GM12864 (cell line): ENCODE measurements at regions not wholly inside any gene's neighbourhood (a gene's known extent, or its start where the extent isn't known, plus 50 kb on each side); places are given as distances from the start of the nearest gene placed in this dataset.
"Not testable (repeated sequence)": the region's sequence is repeated elsewhere in the genome, so short reads cannot be mapped to it uniquely, and the experiment has no call there.

ENCODE experiments used
- DNase-seq: peaks from one replicate; pipeline ENCODE4 v3.0.0-alpha.2; 2011; ENCODE audit warnings: low read depth
- H3K4me3 ChIP-seq: 2 replicates; pipeline ENCODE4 v1.5.1; 2011; ENCODE audit warnings: mild to moderate bottlenecking, low read depth, low read length, control low read depth
- CTCF ChIP-seq: IDR thresholded peaks from 2 replicates; pipeline ENCODE4 v1.5.1; 2011; ENCODE audit warnings: low read depth, mild to moderate bottlenecking, moderate library complexity, low read length, control low read depth, inconsistent platforms; ENCODE audit errors: missing control alignments

- H3K4me3 ChIP-seq: no peak overlapping the region
- DNase-seq: no peak
- no peak for TF ChIP-seq CTCF
Measured at GRCh38 chr14:106327234-106327633, 800.9 kb downstream of the TMEM121 start.

GRCh38 chr14:106327702-106328353 lies 801.4 kb downstream of the TMEM121 start:
- DNase-seq, H3K4me3 ChIP-seq: not testable (repeated sequence)

GRCh38 chr14:106329243-106329642 lies 802.9 kb downstream of the TMEM121 start:
- H3K4me3 ChIP-seq, DNase-seq: not testable (repeated sequence)

GRCh38 chr14:106329987-106330774 lies 803.8 kb downstream of the TMEM121 start:
- DNase-seq, H3K4me3 ChIP-seq: not testable (repeated sequence)

GRCh38 chr14:106334428-106335109 lies 808.2 kb downstream of the TMEM121 start:
- not testable (repeated sequence) for DNase-seq, H3K4me3 ChIP-seq
- peak; percentile 22 for TF ChIP-seq CTCF

- not testable (repeated sequence) for DNase-seq, H3K4me3 ChIP-seq
Measured at GRCh38 chr14:106335110-106335429, 808.7 kb downstream of the TMEM121 start.

- not testable (repeated sequence) for H3K4me3 ChIP-seq, DNase-seq
Measured at GRCh38 chr14:106338775-106339174, 812.4 kb downstream of the TMEM121 start.

- DNase-seq, H3K4me3 ChIP-seq: not testable (repeated sequence)
Measured at GRCh38 chr14:106340658-106341057, 814.3 kb downstream of the TMEM121 start.

GRCh38 chr14:106341161-106341560 lies 814.8 kb downstream of the TMEM121 start:
- not testable (repeated sequence) for DNase-seq, H3K4me3 ChIP-seq

- DNase-seq: no peak
- TF ChIP-seq CTCF: no peak
- no peak overlapping the region for H3K4me3 ChIP-seq
Measured at GRCh38 chr14:106343626-106344025, 817.2 kb downstream of the TMEM121 start.

- not testable (repeated sequence) for DNase-seq, H3K4me3 ChIP-seq
Measured at GRCh38 chr14:106344065-106344614, 817.8 kb downstream of the TMEM121 start.

GRCh38 chr14:106344791-106345479 lies 818.6 kb downstream of the TMEM121 start:
- not testable (repeated sequence) for H3K4me3 ChIP-seq, DNase-seq
